HT1080 (cell line): ENCODE measurements at regions not wholly inside any gene's neighbourhood (a gene's known extent, or its start where the extent isn't known, plus 50 kb on each side); places are given as distances from the start of the nearest gene placed in this dataset.
A peak's percentile ranks its signal among the peaks of the same experiment; 100 is the strongest.

Experiments
- DNase-seq: peaks from one replicate; pipeline ENCODE4 v3.0.0-alpha.2; 2015; ENCODE audit warnings: low read depth

GRCh38 chr2:81648370-81648769, 1343.8 kb upstream of the LRRTM1 start:
- DNase-seq = no peak

GRCh38 chr2:81647715-81648230, 1343.2 kb upstream of the LRRTM1 start:
- no peak for DNase-seq

GRCh38 chr2:81645745-81646301, 1341.3 kb upstream of the LRRTM1 start:
- no peak for DNase-seq

- DNase-seq = peak; percentile 50
Observed at GRCh38 chr2:81644189-81644588, 1339.6 kb upstream of the LRRTM1 start.

- DNase-seq = no peak
Observed at GRCh38 chr2:81624825-81625224, 1320.3 kb upstream of the LRRTM1 start.

GRCh38 chr2:81600088-81600487, 1295.5 kb upstream of the LRRTM1 start:
- DNase-seq = no peak

GRCh38 chr2:81598453-81598852, 1293.9 kb upstream of the LRRTM1 start:
- peak; percentile 4 for DNase-seq

GRCh38 chr2:81589406-81589805, 1284.9 kb upstream of the LRRTM1 start:
- no peak for DNase-seq

GRCh38 chr2:81583311-81584108, 1279.0 kb upstream of the LRRTM1 start:
- no peak for DNase-seq

- peak; percentile 8 for DNase-seq
Observed at GRCh38 chr2:81576713-81577112, 1272.2 kb upstream of the LRRTM1 start.

- DNase-seq = peak; percentile 33
Observed at GRCh38 chr2:81551040-81551634, 1246.6 kb upstream of the LRRTM1 start.

- DNase-seq = no peak
Observed at GRCh38 chr2:81550277-81550676, 1245.7 kb upstream of the LRRTM1 start.

GRCh38 chr2:81549646-81550045, 1245.1 kb upstream of the LRRTM1 start:
- no peak for DNase-seq

GRCh38 chr2:81545626-81546025, 1241.1 kb upstream of the LRRTM1 start:
- peak; percentile 50 for DNase-seq

GRCh38 chr2:81542119-81542518, 1237.6 kb upstream of the LRRTM1 start:
- no peak for DNase-seq

- no peak for DNase-seq
Observed at GRCh38 chr2:81529944-81530343, 1225.4 kb upstream of the LRRTM1 start.

GRCh38 chr2:81528852-81529480, 1224.4 kb upstream of the LRRTM1 start:
- no peak for DNase-seq

- no peak for DNase-seq
Observed at GRCh38 chr2:81523344-81523743, 1218.8 kb upstream of the LRRTM1 start.

GRCh38 chr2:81513328-81513727, 1208.8 kb upstream of the LRRTM1 start:
- no peak for DNase-seq

- no peak for DNase-seq
Observed at GRCh38 chr2:81505586-81505985, 1201.0 kb upstream of the LRRTM1 start.

GRCh38 chr2:81495556-81495955, 1191.0 kb upstream of the LRRTM1 start:
- DNase-seq = no peak

- no peak for DNase-seq
Observed at GRCh38 chr2:81483254-81483653, 1178.7 kb upstream of the LRRTM1 start.
